ENCODE measurements at regions not wholly inside any gene's neighbourhood (a gene's known extent, or its start where the extent isn't known, plus 50 kb on each side); places are given as distances from the start of the nearest gene placed in this dataset.
A peak's percentile ranks its signal among the peaks of the same experiment; 100 is the strongest.

- Histone ChIP-seq H3K4me2 (ENCODE audit: insufficient read depth, low read length) (peak overlapping the region; percentile 78), H3K4me3 (ENCODE audit: insufficient read depth, low read length) (no peak overlapping the region), H3K27ac (ENCODE audit: low read depth, low read length) (peak overlapping the region; percentile 17), H3K27me3 (ENCODE audit: insufficient read depth, low read length) (no peaks in the 10 kb centered on the region), H3K4me1 (ENCODE audit: insufficient read depth, low read length) (peaks cover 20% of the 10 kb centered on the region), H2AFZ (ENCODE audit: low read length) (no peak overlapping the region), H3K79me2 (ENCODE audit: insufficient read depth, low read length) (no peaks in the 10 kb centered on the region), H3K36me3 (ENCODE audit: insufficient read depth, low read length) (no peaks in the 10 kb centered on the region), H3K9me3 (ENCODE audit: low read depth, low read length) (no peaks in the 10 kb centered on the region), H4K20me1 (ENCODE audit: insufficient read depth, low read length) (no peaks in the 10 kb centered on the region)
- TF ChIP-seq CTCF (IDR thresholded peaks at IDR 0.05; ENCODE audit: extremely low read depth, low read depth, low read length): no peak
- DNase-seq (ENCODE audit: insufficient read length, low spot score, missing footprints): peak; percentile 79
These were observed 429.9 kb downstream of the NR2F1-AS1 start for GRCh38 chr5:93151121-93151520.

- Histone ChIP-seq H3K27me3 (ENCODE audit: insufficient read depth, low read length) (no peaks in the 10 kb centered on the region), H2AFZ (ENCODE audit: low read length) (peak overlapping the region; percentile 27), H3K4me2 (ENCODE audit: insufficient read depth, low read length) (peak overlapping the region; percentile 78), H4K20me1 (ENCODE audit: insufficient read depth, low read length) (no peaks in the 10 kb centered on the region), H3K27ac (ENCODE audit: low read depth, low read length) (peak overlapping the region; percentile 17), H3K4me1 (ENCODE audit: insufficient read depth, low read length) (peaks cover 26% of the 10 kb centered on the region), H3K79me2 (ENCODE audit: insufficient read depth, low read length) (no peaks in the 10 kb centered on the region), H3K9me3 (ENCODE audit: low read depth, low read length) (no peaks in the 10 kb centered on the region), H3K4me3 (ENCODE audit: insufficient read depth, low read length) (no peak overlapping the region), H3K36me3 (ENCODE audit: insufficient read depth, low read length) (no peaks in the 10 kb centered on the region)
- peak; percentile 73 for DNase-seq (ENCODE audit: insufficient read length, low spot score, missing footprints)
- TF ChIP-seq CTCF (IDR thresholded peaks at IDR 0.05; ENCODE audit: extremely low read depth, low read depth, low read length): no peak
These were observed 430.6 kb downstream of the NR2F1-AS1 start for GRCh38 chr5:93150311-93151012.

GRCh38 chr5:93145767-93146166 lies 435.3 kb downstream of the NR2F1-AS1 start:
- peak; percentile 81 for DNase-seq (ENCODE audit: insufficient read length, low spot score, missing footprints)

More at GRCh38 chr5:93145767-93146166, 435.3 kb downstream of the NR2F1-AS1 start:
- no peaks in the 10 kb centered on the region for H3K36me3 ChIP-seq (ENCODE audit: insufficient read depth, low read length)
- TF ChIP-seq CTCF (IDR thresholded peaks at IDR 0.05; ENCODE audit: extremely low read depth, low read depth, low read length): no peak
- peaks cover 19% of the 10 kb centered on the region for H3K4me1 ChIP-seq (ENCODE audit: insufficient read depth, low read length)
- H2AFZ ChIP-seq (ENCODE audit: low read length): peak overlapping the region; percentile 20
- H3K4me2 ChIP-seq (ENCODE audit: insufficient read depth, low read length): peak overlapping the region; percentile 49
- H4K20me1 ChIP-seq (ENCODE audit: insufficient read depth, low read length): no peaks in the 10 kb centered on the region
- H3K27me3 ChIP-seq (ENCODE audit: insufficient read depth, low read length): no peaks in the 10 kb centered on the region
- no peak overlapping the region for H3K4me3 ChIP-seq (ENCODE audit: insufficient read depth, low read length)
- no peak overlapping the region for H3K27ac ChIP-seq (ENCODE audit: low read depth, low read length)
- no peaks in the 10 kb centered on the region for H3K79me2 ChIP-seq (ENCODE audit: insufficient read depth, low read length)
- no peaks in the 10 kb centered on the region for H3K9me3 ChIP-seq (ENCODE audit: low read depth, low read length)
